ENCODE measurements at regions not wholly inside any gene's neighbourhood (a gene's known extent, or its start where the extent isn't known, plus 50 kb on each side); places are given as distances from the start of the nearest gene placed in this dataset.

DNA sequence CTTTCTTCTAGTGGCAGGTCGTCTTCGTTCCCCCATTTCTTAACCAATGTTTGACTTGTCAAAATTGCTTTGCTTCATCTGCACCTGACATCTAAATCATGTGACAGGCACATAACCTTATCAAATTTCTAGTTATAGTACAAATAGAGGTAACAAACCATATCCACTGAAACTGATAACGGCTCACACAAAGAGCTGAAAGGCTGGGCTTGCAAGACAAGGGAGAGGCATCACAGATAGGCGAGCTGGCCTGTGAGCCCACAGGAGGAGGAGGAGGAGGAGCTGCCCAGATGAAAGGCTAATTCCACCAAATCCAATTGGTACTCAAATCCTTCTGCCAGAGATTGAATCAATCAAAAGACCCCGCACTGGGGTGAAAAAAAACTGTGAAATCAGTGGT is 80.2 kb upstream of the NEBL start:
- no peak for TF ChIP-seq CTCF (IDR thresholded peaks at IDR 0.05)
- no peak for TF ChIP-seq POLR2A (IDR thresholded peaks at IDR 0.05)
- no peaks in the 10 kb centered on the region for H3K4me1 ChIP-seq
- no peaks in the 10 kb centered on the region for H3K27me3 ChIP-seq
- intact Hi-C loops (cut with DNase I; ENCODE audit: low total_unique reads) = no loop called here
- 73 to 75% methylated on average over 5 of the region's 5 CpGs for whole genome bisulfite sequencing, 2 donors
- H3K4me3 ChIP-seq = no peak overlapping the region
- H3K9me3 ChIP-seq = no peaks in the 10 kb centered on the region
- no peak overlapping the region for H3K27ac ChIP-seq
- H3K36me3 ChIP-seq (ENCODE audit: low read depth, missing control alignments) = no peaks in the 10 kb centered on the region
- no peak for DNase-seq

DNA sequence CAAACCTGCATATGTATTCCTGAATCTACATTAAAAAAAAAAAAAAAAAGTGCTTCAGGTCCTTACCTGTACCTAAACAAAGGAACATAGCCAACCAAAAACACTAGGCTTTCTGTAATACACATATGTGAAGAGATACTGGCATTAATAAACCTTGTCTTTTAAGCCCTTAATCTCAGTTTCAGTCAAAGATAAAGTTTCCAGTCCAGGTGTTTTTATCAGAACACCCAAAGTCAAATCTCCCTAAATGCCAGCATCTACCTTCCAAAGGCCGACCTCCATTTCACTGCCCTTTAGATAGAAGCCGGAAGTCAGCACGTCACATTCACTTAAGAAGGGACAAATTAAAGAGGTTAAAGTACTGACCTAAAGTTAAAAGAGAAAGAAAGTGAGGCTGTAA is 79.8 kb upstream of the NEBL start:
- 80 to 82% methylated on average over 3 of the region's 3 CpGs for WGBS, 2 donors
- Histone ChIP-seq H3K27ac (no peak overlapping the region), H3K4me3 (no peak overlapping the region), H3K36me3 (ENCODE audit: low read depth, missing control alignments) (no peaks in the 10 kb centered on the region), H3K9me3 (no peaks in the 10 kb centered on the region), H3K4me1 (no peaks in the 10 kb centered on the region), H3K27me3 (no peaks in the 10 kb centered on the region)
- TF ChIP-seq CTCF (IDR thresholded peaks at IDR 0.05) (no peak), POLR2A (IDR thresholded peaks at IDR 0.05) (no peak)
- intact Hi-C loops (cut with DNase I; ENCODE audit: low total_unique reads) = no loop called here
- DNase-seq = no peak

DNA sequence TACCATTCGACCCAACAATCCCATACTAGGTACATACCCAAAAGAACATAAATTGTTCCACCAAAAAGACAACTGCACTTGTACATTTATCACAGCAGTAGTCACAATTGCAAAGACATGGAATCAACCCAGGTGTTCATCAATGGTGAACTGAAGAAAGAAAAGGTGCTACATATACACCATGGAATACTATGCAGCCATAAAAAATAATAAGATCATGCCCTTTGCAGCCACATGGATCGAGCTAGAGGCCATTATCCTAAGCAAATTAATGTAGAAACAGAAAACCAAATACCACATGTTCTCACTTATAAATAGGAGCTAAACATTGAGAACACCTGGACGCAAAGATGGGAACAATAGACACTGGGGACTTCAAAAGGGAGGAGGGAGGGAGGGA is 79.3 kb upstream of the NEBL start:
- TF ChIP-seq POLR2A (IDR thresholded peaks at IDR 0.05) = no peak
- TF ChIP-seq CTCF (IDR thresholded peaks at IDR 0.05) = no peak
- H3K4me1 ChIP-seq = no peaks in the 10 kb centered on the region
- no peak overlapping the region for H3K27ac ChIP-seq
- 92 to 99% methylated on average over 3 of the region's 3 CpGs for WGBS, 2 donors
- intact Hi-C loops (cut with DNase I; ENCODE audit: low total_unique reads) = no loop called here
- no peak overlapping the region for H3K4me3 ChIP-seq
- H3K36me3 ChIP-seq (ENCODE audit: low read depth, missing control alignments) = no peaks in the 10 kb centered on the region
- no peak for DNase-seq
- H3K9me3 ChIP-seq = no peaks in the 10 kb centered on the region
- no peaks in the 10 kb centered on the region for H3K27me3 ChIP-seq

GRCh38 chr10:20975236-20975635 is 78.1 kb upstream of the NEBL start:
- 87 to 93% methylated on average over 4 of the region's 4 CpGs for WGBS, 2 donors
- no peak for TF ChIP-seq CTCF (IDR thresholded peaks at IDR 0.05)
- no peak for TF ChIP-seq POLR2A (IDR thresholded peaks at IDR 0.05)
- Histone ChIP-seq H3K36me3 (ENCODE audit: low read depth, missing control alignments) (no peaks in the 10 kb centered on the region), H3K4me1 (no peaks in the 10 kb centered on the region), H3K27ac (no peak overlapping the region), H3K9me3 (no peaks in the 10 kb centered on the region), H3K4me3 (no peak overlapping the region), H3K27me3 (no peaks in the 10 kb centered on the region)
- intact Hi-C loops (cut with DNase I; ENCODE audit: low total_unique reads) = no loop called here
- no peak for DNase-seq

- intact Hi-C loops (cut with DNase I; ENCODE audit: low total_unique reads) = no loop called here
- no peak for TF ChIP-seq CTCF (IDR thresholded peaks at IDR 0.05)
- no peak for TF ChIP-seq POLR2A (IDR thresholded peaks at IDR 0.05)
- WGBS, 2 donors = 82 to 88% methylated on average over 2 of the region's 2 CpGs
- H3K4me3 ChIP-seq = no peak overlapping the region
- H3K27me3 ChIP-seq = no peaks in the 10 kb centered on the region
- no peaks in the 10 kb centered on the region for H3K4me1 ChIP-seq
- no peaks in the 10 kb centered on the region for H3K9me3 ChIP-seq
- H3K27ac ChIP-seq = no peak overlapping the region
- no peak for DNase-seq
- H3K36me3 ChIP-seq (ENCODE audit: low read depth, missing control alignments) = no peaks in the 10 kb centered on the region
These were observed 75.8 kb upstream of the NEBL start for GRCh38 chr10:20972925-20973324.
